ENCODE measurements at regions not wholly inside any gene's neighbourhood (a gene's known extent, or its start where the extent isn't known, plus 50 kb on each side); places are given as distances from the start of the nearest gene placed in this dataset.

GRCh38 chr17:51427323-51427811 is 167.0 kb downstream of the UTP18 start:
- TF ChIP-seq REST (IDR thresholded peaks at IDR 0.05; ENCODE audit: insufficient read depth in 1 of 2, low read depth in 2 of 2, low read length in 2 of 2) (no peak), POLR2AphosphoS5 (IDR thresholded peaks at IDR 0.05; ENCODE audit: low read depth, low read length) (no peak), SIN3A (IDR thresholded peaks at IDR 0.05; ENCODE audit: borderline replicate concordance, insufficient read depth, low read length) (no peak), FOXP2 (optimal IDR thresholded peaks at IDR 0.05; ENCODE audit: borderline replicate concordance, extremely low read depth, extremely low read length, insufficient read depth) (no peak), TAF1 (IDR thresholded peaks at IDR 0.05; ENCODE audit: borderline replicate concordance, insufficient read depth, low read length) (no peak)

GRCh38 chr17:51427856-51428255 is 167.5 kb downstream of the UTP18 start:
- TF ChIP-seq FOXP2 (optimal IDR thresholded peaks at IDR 0.05; ENCODE audit: borderline replicate concordance, extremely low read depth, extremely low read length, insufficient read depth): no peak
- no peak for TF ChIP-seq POLR2AphosphoS5 (IDR thresholded peaks at IDR 0.05; ENCODE audit: low read depth, low read length)
- no peak for TF ChIP-seq SIN3A (IDR thresholded peaks at IDR 0.05; ENCODE audit: borderline replicate concordance, insufficient read depth, low read length)
- TF ChIP-seq REST (IDR thresholded peaks at IDR 0.05; ENCODE audit: insufficient read depth in 1 of 2, low read depth in 2 of 2, low read length in 2 of 2): no peak
- TF ChIP-seq TAF1 (IDR thresholded peaks at IDR 0.05; ENCODE audit: borderline replicate concordance, insufficient read depth, low read length): no peak

DNA sequence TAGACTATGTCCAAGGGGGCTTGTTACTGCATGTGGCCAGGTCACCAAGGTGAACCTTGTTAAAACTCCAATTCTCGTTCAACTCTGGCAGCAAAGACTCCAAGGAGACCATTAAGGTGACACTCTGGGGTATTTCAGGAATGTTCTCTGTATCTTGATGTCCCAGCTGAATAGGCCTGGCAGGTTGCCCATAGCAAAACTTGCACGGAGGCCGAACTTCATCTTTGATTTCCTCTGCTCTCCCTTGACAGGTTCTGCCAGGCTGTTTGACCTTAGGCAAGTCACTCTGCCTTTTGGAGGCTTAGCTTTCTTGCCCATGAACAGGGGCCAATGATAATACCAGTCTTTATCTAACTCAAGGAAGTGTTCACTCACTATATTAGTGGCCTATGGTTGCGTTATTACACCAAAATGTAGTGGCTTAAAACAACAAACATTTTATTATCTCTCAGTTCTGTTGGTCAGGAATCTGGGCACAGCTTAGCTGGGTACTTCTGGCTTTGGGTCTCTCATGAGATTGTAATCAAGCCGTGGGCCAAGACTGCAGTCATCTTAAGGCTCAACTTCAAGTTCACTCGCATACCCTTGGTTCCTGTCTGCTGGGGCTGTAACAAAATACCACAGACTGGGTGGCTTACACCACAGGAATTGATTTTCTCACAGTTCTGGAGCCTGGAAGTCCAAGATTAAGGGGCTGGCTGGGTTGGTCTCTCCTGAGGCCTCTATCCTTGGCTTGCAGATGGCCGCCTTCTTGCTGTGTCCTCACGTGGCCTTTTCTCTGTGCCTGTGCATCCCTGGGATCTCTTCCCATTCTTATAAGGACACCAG is 168.5 kb downstream of the UTP18 start:
- TF ChIP-seq REST (IDR thresholded peaks at IDR 0.05; ENCODE audit: insufficient read depth in 1 of 2, low read depth in 2 of 2, low read length in 2 of 2): no peak
- TF ChIP-seq SIN3A (IDR thresholded peaks at IDR 0.05; ENCODE audit: borderline replicate concordance, insufficient read depth, low read length): no peak
- no peak for TF ChIP-seq TAF1 (IDR thresholded peaks at IDR 0.05; ENCODE audit: borderline replicate concordance, insufficient read depth, low read length)
- TF ChIP-seq FOXP2 (optimal IDR thresholded peaks at IDR 0.05; ENCODE audit: borderline replicate concordance, extremely low read depth, extremely low read length, insufficient read depth): no peak
- TF ChIP-seq POLR2AphosphoS5 (IDR thresholded peaks at IDR 0.05; ENCODE audit: low read depth, low read length): no peak

DNA sequence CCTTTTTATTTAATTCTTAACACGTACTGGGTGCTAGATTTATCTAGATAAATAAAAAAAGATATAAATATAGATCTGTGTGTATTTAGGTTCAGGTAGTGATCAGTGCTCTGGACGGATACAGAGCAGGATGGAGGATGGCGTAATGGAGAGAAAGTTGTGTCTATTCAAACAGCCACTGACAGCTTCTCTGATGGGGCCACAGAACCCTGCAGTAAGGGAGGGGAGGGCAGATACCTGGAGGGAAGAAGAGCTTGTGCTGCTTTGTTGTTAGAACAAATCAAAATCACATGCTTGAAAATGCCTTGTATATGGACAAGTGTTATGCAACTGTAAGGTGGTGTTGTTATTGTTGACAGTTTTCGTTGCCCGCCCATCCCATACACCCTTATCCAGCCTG is 170.2 kb downstream of the UTP18 start:
- TF ChIP-seq POLR2AphosphoS5 (IDR thresholded peaks at IDR 0.05; ENCODE audit: low read depth, low read length) (no peak), SIN3A (IDR thresholded peaks at IDR 0.05; ENCODE audit: borderline replicate concordance, insufficient read depth, low read length) (no peak)

DNA sequence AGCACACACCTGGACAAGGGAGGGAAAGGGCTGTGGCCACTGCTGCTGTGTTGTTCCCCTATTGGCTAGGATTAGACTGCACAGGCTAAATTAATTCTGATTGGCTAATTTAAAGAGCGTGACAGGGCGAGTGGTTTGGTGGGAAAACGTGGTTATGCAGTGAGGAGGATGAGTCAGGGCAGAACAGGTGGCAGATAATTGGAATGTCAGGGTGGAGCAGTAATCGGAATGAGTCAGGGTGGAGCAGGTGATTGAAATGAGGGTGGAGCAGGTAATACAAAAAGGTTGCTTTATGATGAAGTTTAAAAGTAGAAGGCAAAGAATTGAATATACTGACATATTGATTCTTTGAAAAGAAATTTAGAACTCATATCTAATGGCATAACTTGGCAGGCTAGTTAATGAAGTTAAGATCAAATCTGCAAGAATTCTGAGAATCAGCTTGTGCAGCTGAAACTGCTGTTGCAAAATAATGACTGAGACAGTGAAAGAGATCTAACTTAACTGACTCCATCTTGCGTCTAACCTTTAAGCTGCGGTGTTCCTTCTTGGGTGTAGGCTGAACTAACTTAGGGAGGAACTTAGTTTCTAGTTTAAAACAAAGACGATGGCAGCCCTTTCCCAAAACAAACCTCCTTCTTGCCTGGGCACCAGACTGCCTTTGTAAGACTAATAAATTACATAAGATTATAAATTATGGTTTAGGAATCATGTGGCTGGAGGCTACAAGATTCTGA is 174.3 kb downstream of the UTP18 start:
- TF ChIP-seq SIN3A (IDR thresholded peaks at IDR 0.05; ENCODE audit: borderline replicate concordance, insufficient read depth, low read length): no peak
- no peak for TF ChIP-seq REST (IDR thresholded peaks at IDR 0.05; ENCODE audit: insufficient read depth in 1 of 2, low read depth in 2 of 2, low read length in 2 of 2)
- no peak for TF ChIP-seq FOXP2 (optimal IDR thresholded peaks at IDR 0.05; ENCODE audit: borderline replicate concordance, extremely low read depth, extremely low read length, insufficient read depth)
- no peak for TF ChIP-seq POLR2AphosphoS5 (IDR thresholded peaks at IDR 0.05; ENCODE audit: low read depth, low read length)
- TF ChIP-seq TAF1 (IDR thresholded peaks at IDR 0.05; ENCODE audit: borderline replicate concordance, insufficient read depth, low read length): no peak
